OCI-LY7 (cell line): ENCODE measurements at regions not wholly inside any gene's neighbourhood (a gene's known extent, or its start where the extent isn't known, plus 50 kb on each side); places are given as distances from the start of the nearest gene placed in this dataset.

Source experiments
- BruUV-seq: library from RNA; stranded (reverse); fragments of 400-500 nt; replicated peaks from 2 replicates; lab custom pipeline; 2021; lab: Mats Ljungman, UMichigan
- CTCF ChIA-PET: fragments of 300-600 bp; sonication (Branson Sonifier 250); formaldehyde crosslinking; loops from one replicate; lab custom pipeline; 2022; ENCODE audit warnings: antibody characterized with exemption; ENCODE audit not compliant: unreplicated experiment; lab: Charles Lee
- POLR2A ChIA-PET: fragments of 300-600 bp; sonication (Branson Sonifier 250); formaldehyde crosslinking; loops from one replicate; lab custom pipeline; 2022; ENCODE audit warnings: antibody characterized with exemption; lab: Charles Lee
- DNase-seq: peaks from one replicate; pipeline ENCODE4 v3.0.0-alpha.2; 2015; ENCODE audit warnings: low spot score
- H2AFZ ChIP-seq: fragments of 200-600 bp; sonication (generic), shearing (Covaris generic); 2 replicates; pipeline ENCODE4 v1.6.1; 2014; ENCODE audit warnings: mild to moderate bottlenecking, antibody characterized with exemption, low read length, moderate library complexity
- H3K27ac ChIP-seq: fragments of 200-600 bp; sonication (generic); 2 replicates; pipeline ENCODE4 v1.5.1; 2014; ENCODE audit warnings: mixed run types, low read depth, mild to moderate bottlenecking, moderate library complexity, low read length, inconsistent platforms; ENCODE audit not compliant: poor library complexity, severe bottlenecking
- H3K36me3 ChIP-seq: fragments of 200-600 bp; sonication (generic); 2 replicates; pipeline ENCODE4 v1.6.1; 2014; ENCODE audit warnings: mild to moderate bottlenecking, antibody characterized with exemption, low read length, moderate library complexity, mixed read lengths; ENCODE audit not compliant: insufficient read depth
- H3K4me1 ChIP-seq: fragments of 200-600 bp; sonication (generic); 2 replicates; pipeline ENCODE4 v1.5.1; 2014; ENCODE audit warnings: mild to moderate bottlenecking, low read length; ENCODE audit not compliant: insufficient read depth, poor library complexity, severe bottlenecking
- H3K4me2 ChIP-seq: fragments of 200-600 bp; sonication (generic); 2 replicates; pipeline ENCODE4 v1.6.1; 2014; ENCODE audit warnings: mild to moderate bottlenecking, low read length
- H3K4me3 ChIP-seq: fragments of 200-600 bp; sonication (generic); 2 replicates; pipeline ENCODE4 v1.5.1; 2014; ENCODE audit warnings: mild to moderate bottlenecking, low read depth, low read length; ENCODE audit not compliant: poor library complexity, severe bottlenecking
- H3K79me2 ChIP-seq: fragments of 200-600 bp; sonication (generic); 2 replicates; pipeline ENCODE4 v1.6.1; 2016; ENCODE audit warnings: low read depth, mild to moderate bottlenecking, low read length, moderate library complexity, mixed read lengths; ENCODE audit not compliant: insufficient read depth
- H3K9me2 ChIP-seq: fragments of 200-600 bp; sonication (generic); 2 replicates; pipeline ENCODE4 v1.6.1; 2016; ENCODE audit warnings: mild to moderate bottlenecking, low read length, mixed read lengths; ENCODE audit not compliant: insufficient read depth
- H3K9me3 ChIP-seq: fragments of 200-600 bp; sonication (generic); 2 replicates; pipeline ENCODE4 v1.6.1; 2014; ENCODE audit warnings: mild to moderate bottlenecking, mixed run types, low read length, mixed read lengths
- H4K20me1 ChIP-seq: fragments of 200-600 bp; sonication (generic); 2 replicates; pipeline ENCODE4 v1.6.1; 2014; ENCODE audit warnings: mild to moderate bottlenecking, antibody characterized with exemption, low read length, moderate library complexity, mixed read lengths; ENCODE audit not compliant: insufficient read depth
- CTCF ChIP-seq: fragments of 200-600 bp; sonication (generic); conservative IDR thresholded peaks from 2 replicates; pipeline ENCODE4 v1.5.1; 2014; ENCODE audit warnings: mild to moderate bottlenecking, antibody characterized with exemption, low read length, moderate library complexity, mixed read lengths
- EZH2phosphoT487 ChIP-seq: fragments of 200-600 bp; sonication (generic); IDR thresholded peaks from 2 replicates; pipeline ENCODE4 v1.6.1; 2018; ENCODE audit warnings: low read depth, borderline replicate concordance, mild to moderate bottlenecking, mixed run types, antibody characterized with exemption, low read length, moderate library complexity, mixed read lengths
- intact Hi-C: fragments of 100-400 bp; cut with micrococcal nuclease; formaldehyde crosslinking; loops from one replicate; pipeline ENCODE4 v1.10.0; 2022; ENCODE audit not compliant: unreplicated experiment

GRCh38 chr4:129358571-129358970 is 262.6 kb downstream of the C4orf33 start:
- DNase-seq, result no peak
- Histone ChIP-seq H3K4me3 (no peak overlapping the region), H3K9me2 (no peaks in the 10 kb centered on the region), H4K20me1 (no peaks in the 10 kb centered on the region), H3K27ac (no peak overlapping the region), H3K79me2 (no peaks in the 10 kb centered on the region), H3K4me1 (no peaks in the 10 kb centered on the region), H3K9me3 (no peaks in the 10 kb centered on the region), H3K4me2 (no peak overlapping the region), H2AFZ (no peak overlapping the region), H3K36me3 (no peaks in the 10 kb centered on the region)
- BruUV-seq, result no TSS peak
- TF ChIP-seq EZH2phosphoT487 (no peak), CTCF (no peak)
- CTCF ChIA-PET, result no interaction called here
- POLR2A ChIA-PET, result no interaction called here
- intact Hi-C loops, result no loop called here

- CTCF ChIA-PET, result no interaction called here
Measured at GRCh38 chr4:129359461-129359860, 263.5 kb downstream of the C4orf33 start.

More at GRCh38 chr4:129359461-129359860, 263.5 kb downstream of the C4orf33 start:
- Histone ChIP-seq H4K20me1 (no peaks in the 10 kb centered on the region), H3K4me3 (no peak overlapping the region), H3K4me1 (no peaks in the 10 kb centered on the region), H2AFZ (no peak overlapping the region), H3K36me3 (no peaks in the 10 kb centered on the region), H3K9me3 (no peaks in the 10 kb centered on the region), H3K4me2 (no peak overlapping the region), H3K9me2 (no peaks in the 10 kb centered on the region), H3K79me2 (no peaks in the 10 kb centered on the region), H3K27ac (no peak overlapping the region)
- BruUV-seq, result no TSS peak
- intact Hi-C loops, result no loop called here
- DNase-seq, result no peak
- TF ChIP-seq CTCF (no peak), EZH2phosphoT487 (no peak)
- POLR2A ChIA-PET, result no interaction called here
